ENCODE measurements at regions not wholly inside any gene's neighbourhood (a gene's known extent, or its start where the extent isn't known, plus 50 kb on each side); places are given as distances from the start of the nearest gene placed in this dataset.

DNA sequence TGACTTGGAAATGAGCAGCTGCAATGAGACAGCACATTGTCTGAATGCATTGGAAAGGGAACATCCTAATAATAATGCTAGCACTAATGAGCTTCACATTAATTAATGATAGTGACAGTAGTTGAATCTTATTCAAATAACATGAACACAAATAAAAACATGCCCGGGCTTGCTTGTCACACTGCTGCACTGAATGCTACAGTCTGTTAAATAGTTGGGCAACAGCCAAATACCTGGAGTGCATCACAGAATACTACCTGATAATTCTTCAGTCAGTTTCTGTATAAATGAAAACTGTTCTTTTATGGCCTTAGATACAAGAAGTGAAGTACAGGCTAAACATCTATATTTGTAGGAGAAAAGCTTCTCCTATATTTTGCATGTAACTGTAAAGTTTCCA lies 458.7 kb downstream of the RNF144B start:
- DNase-seq (ENCODE audit: insufficient read length, low spot score) (no peak), FAIRE-seq (no peak)
- TF ChIP-seq SPI1 (IDR thresholded peaks at IDR 0.05; ENCODE audit: low read depth, low read length) (no peak), TAF1 (IDR thresholded peaks at IDR 0.05; ENCODE audit: low read depth, low read length) (no peak), POU2F2 (IDR thresholded peaks at IDR 0.05; ENCODE audit: low read depth, low read length) (no peak), POLR2AphosphoS5 (IDR thresholded peaks at IDR 0.05; ENCODE audit: low read depth, low read length) (no peak), POLR2A (IDR thresholded peaks at IDR 0.05; ENCODE audit: low read depth, low read length) (no peak), PAX5 (IDR thresholded peaks at IDR 0.05; ENCODE audit: insufficient read depth, low read length, severe bottlenecking) (no peak)

DNA sequence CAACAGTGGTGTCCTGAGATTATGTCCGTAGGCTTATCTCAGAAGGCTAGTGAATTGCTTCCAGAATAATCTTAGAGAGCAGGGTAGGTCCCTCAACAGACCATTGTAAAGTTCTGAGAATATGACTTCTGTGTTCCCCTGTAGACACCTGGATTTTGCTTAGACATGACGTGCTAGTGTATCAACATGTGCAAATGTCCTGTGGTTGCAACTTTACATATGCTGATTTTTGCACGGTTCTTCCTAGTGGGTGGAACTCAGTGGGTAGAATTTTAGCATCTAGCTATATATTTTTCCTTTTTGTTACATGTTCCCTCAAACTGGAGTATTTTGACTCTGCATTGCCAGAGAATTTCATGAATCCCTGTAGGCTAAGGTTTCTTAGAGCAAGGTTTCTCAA lies 459.2 kb downstream of the RNF144B start:
- TF ChIP-seq TAF1 (IDR thresholded peaks at IDR 0.05; ENCODE audit: low read depth, low read length) (no peak), POLR2A (IDR thresholded peaks at IDR 0.05; ENCODE audit: low read depth, low read length) (no peak), POLR2AphosphoS5 (IDR thresholded peaks at IDR 0.05; ENCODE audit: low read depth, low read length) (no peak), SPI1 (IDR thresholded peaks at IDR 0.05; ENCODE audit: low read depth, low read length) (no peak), POU2F2 (IDR thresholded peaks at IDR 0.05; ENCODE audit: low read depth, low read length) (no peak), PAX5 (IDR thresholded peaks at IDR 0.05; ENCODE audit: insufficient read depth, low read length, severe bottlenecking) (no peak)
- FAIRE-seq (no peak), DNase-seq (ENCODE audit: insufficient read length, low spot score) (no peak)

DNA sequence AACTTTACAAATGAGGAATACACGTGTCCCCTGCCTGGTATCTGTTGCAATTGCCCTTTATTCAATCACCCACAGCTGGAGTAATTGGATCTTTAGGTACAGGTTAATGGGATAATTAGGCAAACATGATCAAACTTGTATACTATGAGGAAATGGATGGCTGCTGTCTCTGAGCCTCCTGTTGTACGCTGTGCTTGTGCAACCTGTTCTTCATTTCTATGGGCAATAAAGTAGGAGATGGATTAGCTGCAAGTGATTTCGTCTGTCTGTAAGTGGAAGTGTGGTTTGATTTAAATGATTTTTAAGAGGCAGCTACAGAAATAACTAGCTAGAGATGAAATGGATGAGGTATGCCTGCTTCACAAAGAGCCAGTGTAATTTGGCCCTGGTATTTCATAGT lies 474.1 kb downstream of the RNF144B start:
- FAIRE-seq (no peak), DNase-seq (ENCODE audit: insufficient read length, low spot score) (no peak)
- TF ChIP-seq POU2F2 (IDR thresholded peaks at IDR 0.05; ENCODE audit: low read depth, low read length) (no peak), POLR2AphosphoS5 (IDR thresholded peaks at IDR 0.05; ENCODE audit: low read depth, low read length) (no peak)

DNA sequence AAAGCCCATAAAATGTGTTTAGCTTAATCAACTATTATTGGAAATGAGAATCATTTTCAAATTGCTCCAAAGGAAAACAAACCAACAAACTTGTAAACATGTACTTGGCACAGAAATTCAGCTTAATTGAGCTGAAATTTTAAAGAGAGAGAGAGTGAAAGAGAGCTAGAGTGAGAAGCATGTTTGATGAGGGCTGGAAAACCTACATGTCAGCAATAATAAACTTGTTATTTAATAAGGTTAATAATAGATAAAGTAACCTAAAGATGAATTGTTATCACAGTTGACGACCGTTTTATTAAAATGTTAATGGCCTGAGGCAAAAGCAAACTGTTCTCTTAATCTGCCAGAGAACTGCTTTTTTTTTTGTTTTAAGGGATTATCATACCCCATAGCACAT lies 496.1 kb downstream of the RNF144B start:
- TF ChIP-seq SPI1 (IDR thresholded peaks at IDR 0.05; ENCODE audit: low read depth, low read length), result no peak
- TF ChIP-seq POLR2AphosphoS5 (IDR thresholded peaks at IDR 0.05; ENCODE audit: low read depth, low read length), result no peak
- TF ChIP-seq POLR2A (IDR thresholded peaks at IDR 0.05; ENCODE audit: low read depth, low read length), result no peak
- TF ChIP-seq PAX5 (IDR thresholded peaks at IDR 0.05; ENCODE audit: insufficient read depth, low read length, severe bottlenecking), result no peak
- TF ChIP-seq TAF1 (IDR thresholded peaks at IDR 0.05; ENCODE audit: low read depth, low read length), result no peak
- TF ChIP-seq POU2F2 (IDR thresholded peaks at IDR 0.05; ENCODE audit: low read depth, low read length), result no peak
- FAIRE-seq (no peak), DNase-seq (ENCODE audit: insufficient read length, low spot score) (no peak)

DNA sequence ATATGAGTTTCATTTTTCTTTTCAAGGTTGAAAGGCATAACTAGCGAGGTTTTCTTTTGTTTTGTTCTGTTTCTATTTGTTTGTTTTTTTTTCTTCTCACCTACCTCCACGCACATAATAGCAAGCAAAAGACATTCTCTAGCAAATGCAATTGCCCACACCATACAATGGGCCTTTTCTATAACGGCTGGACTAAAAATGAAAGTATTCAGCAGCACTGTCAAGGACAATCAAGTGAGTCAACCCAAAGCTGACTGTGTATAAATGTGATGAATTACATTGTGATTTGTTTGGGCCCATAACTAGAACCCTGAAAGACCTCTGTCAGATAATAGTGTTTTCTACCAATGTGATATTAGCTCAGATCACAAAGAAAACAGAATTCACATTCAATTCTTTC lies 496.7 kb downstream of the RNF144B start:
- DNase-seq (ENCODE audit: insufficient read length, low spot score) (no peak), FAIRE-seq (no peak)
- no peak for TF ChIP-seq POU2F2 (IDR thresholded peaks at IDR 0.05; ENCODE audit: low read depth, low read length)
- no peak for TF ChIP-seq POLR2AphosphoS5 (IDR thresholded peaks at IDR 0.05; ENCODE audit: low read depth, low read length)
- no peak for TF ChIP-seq PAX5 (IDR thresholded peaks at IDR 0.05; ENCODE audit: insufficient read depth, low read length, severe bottlenecking)
- TF ChIP-seq TAF1 (IDR thresholded peaks at IDR 0.05; ENCODE audit: low read depth, low read length), result no peak
- TF ChIP-seq POLR2A (IDR thresholded peaks at IDR 0.05; ENCODE audit: low read depth, low read length), result no peak
- no peak for TF ChIP-seq SPI1 (IDR thresholded peaks at IDR 0.05; ENCODE audit: low read depth, low read length)

DNA sequence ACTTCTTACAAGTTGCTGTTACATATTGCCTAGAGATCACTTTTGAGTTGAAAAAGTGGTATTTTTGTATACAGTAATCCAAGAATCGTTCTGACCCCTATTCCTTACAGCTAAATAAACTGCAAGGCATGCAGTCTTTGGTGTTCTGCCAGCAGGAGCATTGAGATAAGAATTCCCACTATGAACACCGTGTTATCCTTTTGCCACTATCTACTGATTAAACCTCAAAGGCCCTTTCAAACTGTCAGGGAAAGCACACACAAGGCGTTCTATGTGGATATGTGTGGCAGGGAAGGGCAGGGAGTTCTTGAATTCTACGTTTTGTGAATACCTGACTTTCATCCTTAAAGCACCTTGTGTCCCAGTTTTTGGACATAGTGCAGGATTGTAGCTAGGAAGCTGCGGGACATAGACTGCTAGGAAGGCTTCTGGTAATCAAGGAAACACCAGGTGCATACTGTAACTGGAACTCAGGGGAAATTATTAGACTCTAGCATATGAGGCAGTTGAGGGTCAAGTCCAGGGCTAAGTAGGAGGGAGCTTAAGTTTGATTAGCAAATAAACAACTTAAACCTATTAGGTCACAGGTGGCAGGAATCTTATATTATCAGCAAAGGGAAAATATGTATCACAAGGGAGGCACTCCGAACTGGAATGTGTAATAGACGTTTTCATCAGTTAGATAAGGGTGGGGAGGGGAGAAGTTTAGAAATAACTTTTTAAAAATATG lies 506.6 kb downstream of the RNF144B start:
- TF ChIP-seq POLR2AphosphoS5 (IDR thresholded peaks at IDR 0.05; ENCODE audit: low read depth, low read length), result no peak
- FAIRE-seq (no peak), DNase-seq (ENCODE audit: insufficient read length, low spot score) (no peak)

DNA sequence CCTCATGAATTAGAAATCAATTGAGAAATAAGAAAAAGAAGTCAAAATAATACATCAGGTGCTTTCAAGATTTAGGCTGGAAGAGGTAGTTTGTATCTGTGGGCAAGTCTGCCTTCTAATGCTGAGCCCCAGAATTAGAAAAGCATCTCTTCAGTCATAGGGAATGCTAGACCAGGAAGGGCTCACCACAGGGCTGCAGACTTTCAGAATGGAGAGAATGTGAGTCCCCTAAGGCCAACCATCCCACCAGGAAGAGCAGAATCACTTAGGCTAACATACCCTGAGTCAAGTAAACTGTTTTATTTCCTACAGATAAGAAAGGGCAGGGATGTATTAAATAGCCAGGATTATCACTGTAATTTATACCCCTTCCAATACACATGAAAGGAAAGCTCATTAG lies 510.2 kb downstream of the RNF144B start:
- no peak for DNase-seq (ENCODE audit: insufficient read length, low spot score)
- TF ChIP-seq PAX5 (IDR thresholded peaks at IDR 0.05; ENCODE audit: insufficient read depth, low read length, severe bottlenecking), result no peak
- no peak for TF ChIP-seq POU2F2 (IDR thresholded peaks at IDR 0.05; ENCODE audit: low read depth, low read length)
- FAIRE-seq, result no peak

DNA sequence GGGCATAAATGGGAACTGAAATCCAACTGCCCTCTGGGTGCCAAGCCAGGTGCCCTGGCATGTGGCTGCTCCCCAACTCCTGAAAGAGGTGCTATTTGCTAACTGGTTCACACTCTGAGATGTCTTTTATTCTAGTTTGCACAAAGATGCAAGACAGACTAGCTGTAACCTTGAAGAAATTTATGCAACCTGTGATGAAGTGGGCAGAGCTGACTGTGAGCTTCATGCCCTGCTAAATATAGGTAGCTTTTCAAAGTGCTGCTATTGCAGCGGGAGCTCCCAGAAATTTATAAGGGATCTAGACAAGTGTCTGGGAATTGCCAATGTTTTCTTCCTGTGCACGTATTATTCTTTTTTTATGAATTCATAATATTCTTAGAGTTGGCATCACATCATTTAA lies 517.5 kb downstream of the RNF144B start:
- DNase-seq (ENCODE audit: insufficient read length, low spot score) (no peak), FAIRE-seq (no peak)
- TF ChIP-seq SPI1 (IDR thresholded peaks at IDR 0.05; ENCODE audit: low read depth, low read length) (no peak), POLR2A (IDR thresholded peaks at IDR 0.05; ENCODE audit: low read depth, low read length) (no peak), POU2F2 (IDR thresholded peaks at IDR 0.05; ENCODE audit: low read depth, low read length) (no peak), PAX5 (IDR thresholded peaks at IDR 0.05; ENCODE audit: insufficient read depth, low read length, severe bottlenecking) (no peak), POLR2AphosphoS5 (IDR thresholded peaks at IDR 0.05; ENCODE audit: low read depth, low read length) (no peak), TAF1 (IDR thresholded peaks at IDR 0.05; ENCODE audit: low read depth, low read length) (no peak)

DNA sequence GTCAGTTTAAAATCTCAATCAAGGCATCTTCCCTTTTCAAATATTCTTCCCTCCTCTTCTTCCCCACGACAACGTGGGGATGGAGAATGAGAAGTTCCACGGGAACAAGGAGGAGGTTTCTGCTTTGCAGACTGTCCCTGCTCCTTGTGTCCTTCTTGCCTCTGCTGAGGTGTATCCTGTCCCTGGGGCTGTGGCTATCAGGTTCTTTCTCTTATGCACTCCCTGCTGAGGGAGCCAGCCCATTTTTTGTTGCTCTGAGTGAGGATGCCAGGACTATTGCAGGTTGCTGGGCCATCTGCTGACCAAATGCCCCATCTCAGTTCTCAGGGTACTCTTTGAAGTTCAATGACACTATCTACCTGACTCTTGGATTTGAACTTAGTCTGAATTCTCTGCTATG lies 533.6 kb downstream of the RNF144B start:
- no peak for FAIRE-seq

DNA sequence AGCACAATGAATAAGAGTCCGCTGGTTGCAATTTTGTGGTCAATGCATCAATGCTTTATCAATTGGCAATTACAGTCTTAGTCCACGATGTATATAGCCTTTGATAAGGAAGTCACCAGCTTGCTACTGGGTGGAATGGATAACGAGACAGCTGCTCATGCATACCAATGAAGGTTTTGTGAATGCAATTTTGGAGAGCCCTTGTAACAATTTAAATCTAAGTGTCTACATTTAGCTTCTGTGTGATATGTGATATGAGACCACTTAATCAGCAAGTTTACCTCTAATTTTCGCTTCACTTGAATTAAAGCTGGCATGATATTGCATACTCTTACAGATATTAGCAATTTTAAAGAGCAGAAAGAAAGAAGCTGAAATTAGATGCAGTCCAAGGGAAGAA lies 543.9 kb downstream of the RNF144B start:
- DNase-seq (ENCODE audit: insufficient read length, low spot score) (no peak), FAIRE-seq (no peak)
- TF ChIP-seq POLR2A (IDR thresholded peaks at IDR 0.05; ENCODE audit: low read depth, low read length), result no peak
- TF ChIP-seq PAX5 (IDR thresholded peaks at IDR 0.05; ENCODE audit: insufficient read depth, low read length, severe bottlenecking), result no peak
- no peak for TF ChIP-seq POU2F2 (IDR thresholded peaks at IDR 0.05; ENCODE audit: low read depth, low read length)
- TF ChIP-seq SPI1 (IDR thresholded peaks at IDR 0.05; ENCODE audit: low read depth, low read length), result no peak
- TF ChIP-seq POLR2AphosphoS5 (IDR thresholded peaks at IDR 0.05; ENCODE audit: low read depth, low read length), result no peak
- TF ChIP-seq TAF1 (IDR thresholded peaks at IDR 0.05; ENCODE audit: low read depth, low read length), result no peak

More for the DNA sequence above, 533.6 kb downstream of the RNF144B start:
- no peak for DNase-seq (ENCODE audit: insufficient read length, low spot score)
- TF ChIP-seq POU2F2 (IDR thresholded peaks at IDR 0.05; ENCODE audit: low read depth, low read length), result no peak
- TF ChIP-seq TAF1 (IDR thresholded peaks at IDR 0.05; ENCODE audit: low read depth, low read length), result no peak

DNA sequence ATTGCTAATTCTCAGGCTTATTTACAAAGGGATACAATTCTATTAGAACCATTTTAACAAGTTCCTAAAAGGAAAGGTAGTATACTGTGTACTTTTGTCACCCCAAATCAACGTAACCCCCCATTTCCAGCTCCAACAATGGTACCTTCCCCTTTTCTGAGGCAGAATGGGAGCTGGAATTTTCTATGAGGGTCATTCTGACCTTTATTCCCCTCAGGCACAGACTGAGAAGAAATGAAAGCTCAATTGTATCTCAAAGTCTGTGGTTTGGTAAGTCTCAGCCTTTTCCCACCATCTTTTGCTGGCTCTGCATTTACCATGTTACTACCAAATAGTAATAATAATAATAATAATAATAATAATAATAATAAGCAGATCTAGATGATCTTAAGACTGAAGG lies 571.0 kb downstream of the RNF144B start:
- DNase-seq (ENCODE audit: insufficient read length, low spot score), result no peak
- no peak for TF ChIP-seq POLR2AphosphoS5 (IDR thresholded peaks at IDR 0.05; ENCODE audit: low read depth, low read length)
- no peak for TF ChIP-seq SPI1 (IDR thresholded peaks at IDR 0.05; ENCODE audit: low read depth, low read length)
- TF ChIP-seq POU2F2 (IDR thresholded peaks at IDR 0.05; ENCODE audit: low read depth, low read length), result no peak
- no peak for TF ChIP-seq PAX5 (IDR thresholded peaks at IDR 0.05; ENCODE audit: insufficient read depth, low read length, severe bottlenecking)
- no peak for TF ChIP-seq POLR2A (IDR thresholded peaks at IDR 0.05; ENCODE audit: low read depth, low read length)
- TF ChIP-seq TAF1 (IDR thresholded peaks at IDR 0.05; ENCODE audit: low read depth, low read length), result no peak
- no peak for FAIRE-seq
